BLaER1 treated with 17β-estradiol and CSF1 and Interleukin-3, amounts not matched to agents 10 nM and 100 nM (cell line): ENCODE measurements at regions not wholly inside any gene's neighbourhood (a gene's known extent, or its start where the extent isn't known, plus 50 kb on each side); places are given as distances from the start of the nearest gene placed in this dataset.

Experiments
- H3K27ac ChIP-seq, 11 experiments: shearing (Covaris generic); formaldehyde crosslinking; 2 replicates each; pipeline ENCODE4 v1.8.1; 2022
- H3K27me3 ChIP-seq, 11 experiments: shearing (Covaris generic); formaldehyde crosslinking; 2 replicates each; pipeline ENCODE4 v1.8.1; 2022
- H3K36me3 ChIP-seq, 11 experiments: shearing (Covaris generic); formaldehyde crosslinking; 2 replicates each; pipeline ENCODE4 v1.8.1; 2022
- H3K4me1 ChIP-seq, 10 experiments: shearing (Covaris generic); formaldehyde crosslinking; 2 replicates each; pipeline ENCODE4 v1.8.1; 2022
- H3K4me2 ChIP-seq, 11 experiments: shearing (Covaris generic); formaldehyde crosslinking; 2 replicates each; pipeline ENCODE4 v1.8.1; 2022
- H3K4me3 ChIP-seq, 10 experiments: shearing (Covaris generic); formaldehyde crosslinking; 2 replicates each; pipeline ENCODE4 v1.8.1; 2022
- H3K9ac ChIP-seq, 11 experiments: shearing (Covaris generic); formaldehyde crosslinking; 2 replicates each; pipeline ENCODE4 v1.8.1; 2022
- H3K9me3 ChIP-seq, 11 experiments: shearing (Covaris generic); formaldehyde crosslinking; replicated peaks in 1 of 11; 2 replicates each; pipeline ENCODE4 v1.8.1; 2022
- H4K20me1 ChIP-seq, 11 experiments: shearing (Covaris generic); formaldehyde crosslinking; 2 replicates each; pipeline ENCODE4 v1.8.1; 2022
- Cebpa-rat ChIP-seq, 11 experiments: shearing (Covaris generic); IDR thresholded peaks; 2 replicates each; pipeline ENCODE4 v1.8.1; 2022

DNA sequence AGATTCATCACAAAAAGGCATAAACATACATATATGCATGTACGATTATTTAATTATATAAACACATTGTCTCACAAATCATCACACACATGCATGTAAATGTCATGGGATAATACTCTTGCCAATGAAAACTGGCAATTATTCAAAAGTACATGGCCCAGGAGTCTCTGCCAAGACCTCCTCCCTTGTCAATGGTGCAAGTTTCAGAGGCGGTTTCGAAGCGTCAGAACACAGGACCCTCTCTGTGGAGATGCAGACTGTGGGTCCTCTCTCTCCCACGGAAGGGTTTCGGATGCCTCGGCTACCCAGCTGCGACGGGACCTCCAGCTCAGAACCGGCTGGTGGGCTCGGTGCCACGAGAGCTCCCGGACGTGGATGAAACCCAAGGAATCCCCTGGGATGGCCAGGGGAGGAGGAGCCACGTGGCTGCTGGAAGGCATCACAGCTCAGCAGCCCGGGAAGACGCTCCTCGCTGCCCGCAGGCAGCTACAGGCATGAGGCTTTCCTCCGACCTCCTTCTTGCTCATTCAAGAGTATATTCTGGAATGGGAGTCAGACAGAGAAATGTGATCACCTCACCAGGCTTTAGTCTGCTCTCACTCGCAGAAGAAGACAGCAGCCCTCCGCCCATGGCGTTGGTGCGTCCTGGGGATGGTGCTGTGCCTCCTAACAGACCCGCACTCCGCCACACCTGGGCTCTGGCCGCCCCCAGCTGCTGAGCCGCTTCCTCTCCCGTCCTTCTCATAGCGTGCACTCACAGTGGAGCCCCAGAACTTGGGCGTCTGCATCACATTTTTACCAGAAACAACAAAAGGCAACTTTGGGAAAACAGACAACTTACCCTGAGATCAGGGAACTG, 308.8 kb downstream of the IRX2 start:
- H3K36me3 ChIP-seq = no peaks in the 10 kb centered on the region
- H3K4me3 ChIP-seq = no peak overlapping the region
- TF ChIP-seq Cebpa-rat (IDR thresholded peaks at IDR 0.05) = no peak
- no peaks in the 10 kb centered on the region for H3K4me1 ChIP-seq
- peaks cover 0 to 6% (median 0%) of the 10 kb centered on the region in 11 experiments; a peak in 3 of 22 replicates for H3K9me3 ChIP-seq
- H4K20me1 ChIP-seq = no peaks in the 10 kb centered on the region
- H3K4me2 ChIP-seq = no peak overlapping the region
- H3K27ac ChIP-seq = no peak overlapping the region
- no peaks in the 10 kb centered on the region; a peak in 1 of 22 replicates for H3K27me3 ChIP-seq
- no peak overlapping the region for H3K9ac ChIP-seq

DNA sequence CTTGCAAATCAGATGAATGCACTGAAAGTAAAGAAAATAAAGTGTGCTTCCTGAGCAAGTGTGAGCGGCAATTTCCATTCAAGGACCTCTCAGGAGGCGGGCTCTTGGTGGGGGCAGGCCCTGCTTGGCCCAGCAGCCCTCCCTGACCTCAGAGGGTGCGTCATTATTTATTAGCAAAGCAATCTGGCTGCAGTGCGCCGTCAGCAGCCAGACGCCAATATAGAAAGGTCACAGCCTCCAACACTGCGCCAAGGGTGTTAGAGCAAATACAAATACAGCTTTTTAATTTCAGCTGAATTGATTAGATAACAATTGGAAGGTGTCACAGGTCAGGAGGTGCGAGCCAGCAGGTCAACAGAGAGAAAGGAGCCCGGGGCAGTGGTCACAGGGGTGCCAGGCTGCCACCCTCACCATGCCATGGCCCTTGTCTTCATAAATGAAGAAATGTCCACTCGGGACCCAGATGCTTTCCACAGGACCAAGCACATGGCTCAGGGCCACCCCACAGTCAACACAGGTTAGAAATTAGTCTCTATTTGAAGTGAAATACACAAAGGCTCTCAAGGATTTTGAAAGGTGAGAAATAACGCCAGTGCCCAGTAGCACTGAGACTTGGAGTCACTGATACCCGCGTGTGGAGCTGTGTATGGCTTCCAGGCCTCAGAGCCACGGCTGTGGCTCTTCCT, 309.8 kb downstream of the IRX2 start:
- Histone ChIP-seq H3K27ac (no peak overlapping the region), H3K4me2 (no peak overlapping the region), H3K27me3 (no peaks in the 10 kb centered on the region; a peak in 1 of 22 replicates), H3K9me3 (peaks cover 0 to 6% (median 0%) of the 10 kb centered on the region in 11 experiments; a peak in 3 of 22 replicates), H3K4me1 (no peaks in the 10 kb centered on the region), H3K4me3 (no peak overlapping the region), H3K36me3 (no peaks in the 10 kb centered on the region), H4K20me1 (no peaks in the 10 kb centered on the region), H3K9ac (no peak overlapping the region)
- TF ChIP-seq Cebpa-rat (IDR thresholded peaks at IDR 0.05) = no peak

DNA sequence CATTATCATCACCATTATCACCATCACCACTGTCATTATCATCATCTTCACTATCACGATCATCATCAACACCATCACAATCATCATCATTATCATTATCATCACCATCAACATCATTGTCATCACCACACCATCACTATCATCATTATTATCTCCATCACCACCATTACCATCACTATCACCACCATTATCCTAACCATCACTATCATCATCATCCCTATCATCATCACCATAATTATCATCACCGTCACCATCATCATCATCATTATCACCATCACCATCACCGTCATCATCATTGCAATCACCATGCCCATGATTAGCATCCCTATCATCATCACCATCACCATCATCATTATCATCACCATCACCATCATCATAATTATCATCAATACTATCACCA, 311.9 kb downstream of the IRX2 start:
- H3K27me3 ChIP-seq = no peaks in the 10 kb centered on the region; a peak in 1 of 22 replicates
- H3K4me3 ChIP-seq = no peak overlapping the region
- no peak for TF ChIP-seq Cebpa-rat (IDR thresholded peaks at IDR 0.05)
- H3K9me3 ChIP-seq = peaks cover 0 to 6% (median 0%) of the 10 kb centered on the region in 11 experiments; a peak in 4 of 22 replicates
- no peaks in the 10 kb centered on the region for H3K4me1 ChIP-seq
- no peak overlapping the region for H3K9ac ChIP-seq
- H4K20me1 ChIP-seq = no peaks in the 10 kb centered on the region
- no peaks in the 10 kb centered on the region for H3K36me3 ChIP-seq
- no peak overlapping the region for H3K4me2 ChIP-seq
- no peak overlapping the region for H3K27ac ChIP-seq

DNA sequence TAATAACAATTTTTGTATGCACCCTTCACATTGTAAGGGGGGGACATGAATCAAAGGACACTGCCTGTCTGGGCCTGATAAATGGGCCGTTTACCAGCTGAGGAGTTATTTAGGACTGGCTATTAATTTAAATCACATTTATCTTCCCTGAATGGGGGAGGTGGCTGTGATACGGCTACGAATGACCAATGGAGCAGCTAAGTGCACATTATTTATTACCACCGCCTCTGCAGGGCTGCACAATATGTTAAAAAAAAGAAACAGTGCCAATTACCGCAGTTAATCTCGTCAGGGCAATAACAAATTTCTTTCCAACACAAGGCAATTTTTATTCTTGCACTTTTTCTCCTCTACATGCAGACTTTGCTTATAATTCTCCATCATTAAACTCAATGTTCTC, 318.4 kb downstream of the IRX2 start:
- Histone ChIP-seq H3K9me3 (no peaks in the 10 kb centered on the region; a peak in 1 of 22 replicates), H3K27ac (no peak overlapping the region), H3K9ac (no peak overlapping the region), H3K36me3 (no peaks in the 10 kb centered on the region), H3K4me3 (no peak overlapping the region), H3K4me1 (peaks cover 9 to 17% (median 14%) of the 10 kb centered on the region in 10 experiments), H4K20me1 (no peaks in the 10 kb centered on the region), H3K4me2 (no peak overlapping the region), H3K27me3 (no peaks in the 10 kb centered on the region)
- TF ChIP-seq Cebpa-rat (IDR thresholded peaks at IDR 0.05) = no peak

DNA sequence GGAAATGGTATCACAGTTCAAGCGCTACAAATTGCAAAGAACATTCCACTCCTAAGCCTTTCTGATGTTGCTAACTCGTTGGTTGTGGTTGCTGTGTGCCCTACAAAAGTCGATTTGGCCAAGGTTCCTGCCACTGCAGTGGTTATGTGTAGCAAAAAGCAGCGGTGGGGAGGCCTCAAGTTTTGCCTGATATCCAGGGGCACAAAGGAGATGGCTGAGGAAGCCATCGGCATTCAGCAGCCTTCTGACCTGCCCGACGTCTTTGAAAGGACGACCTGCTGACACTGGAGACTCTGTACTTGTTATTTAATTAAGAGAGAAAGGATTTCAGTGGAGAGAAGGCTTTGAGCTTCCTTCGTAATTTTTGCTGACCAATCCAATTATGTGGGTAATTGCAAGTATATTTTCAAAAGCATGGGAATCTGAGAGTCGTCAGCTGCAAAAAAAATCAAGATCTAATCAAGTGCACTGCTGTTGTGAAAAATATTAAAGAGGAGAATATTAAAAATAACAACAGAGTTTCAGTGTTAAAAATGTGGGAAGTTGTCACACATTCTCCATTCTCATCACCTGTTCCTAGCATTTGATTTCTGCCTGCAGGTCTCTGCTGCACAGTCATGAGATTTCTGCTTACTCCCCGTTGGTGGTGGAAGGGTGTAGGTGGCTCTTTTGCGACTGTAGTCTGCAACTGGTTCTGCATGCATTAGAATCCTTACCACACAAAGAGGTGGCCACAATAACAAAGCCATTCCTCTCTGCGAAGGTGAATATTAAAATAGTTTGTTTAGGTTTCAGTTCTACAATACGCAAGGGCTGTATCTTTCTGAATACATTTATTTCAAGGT, 319.2 kb downstream of the IRX2 start:
- Histone ChIP-seq H4K20me1 (no peaks in the 10 kb centered on the region), H3K4me1 (peaks cover 9 to 17% (median 15%) of the 10 kb centered on the region in 10 experiments), H3K9me3 (no peaks in the 10 kb centered on the region; a peak in 1 of 22 replicates), H3K9ac (no peak overlapping the region), H3K27me3 (no peaks in the 10 kb centered on the region), H3K4me3 (no peak overlapping the region), H3K36me3 (no peaks in the 10 kb centered on the region), H3K4me2 (no peak overlapping the region), H3K27ac (no peak overlapping the region)
- TF ChIP-seq Cebpa-rat (IDR thresholded peaks at IDR 0.05) = no peak

DNA sequence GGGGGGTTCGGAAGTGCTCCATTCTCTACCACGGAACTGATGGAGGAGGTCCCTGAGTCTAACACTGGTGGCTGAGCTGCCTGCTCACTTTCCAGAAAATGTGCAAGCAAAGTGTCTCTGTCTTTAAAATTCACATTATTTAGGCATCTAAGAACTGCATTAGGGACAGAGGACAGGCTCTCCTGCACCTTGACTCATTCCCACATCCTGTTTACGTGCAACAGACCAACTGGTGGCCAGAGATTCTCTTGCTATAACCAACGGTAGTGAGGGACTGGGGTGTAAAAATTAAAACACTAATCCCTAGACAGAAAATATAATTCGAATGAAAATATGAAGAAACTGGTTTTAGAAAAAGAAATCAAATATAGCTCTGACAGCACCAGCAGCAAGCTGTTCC, 320.9 kb downstream of the IRX2 start:
- H3K4me3 ChIP-seq = no peak overlapping the region
- H3K9ac ChIP-seq = no peak overlapping the region
- no peaks in the 10 kb centered on the region for H3K27me3 ChIP-seq
- H3K36me3 ChIP-seq = no peaks in the 10 kb centered on the region
- peak overlapping the region in 3 of 11 experiments; percentile 7 to 29 (median 26); a peak in 1 of 22 replicates for H3K27ac ChIP-seq
- H4K20me1 ChIP-seq = no peaks in the 10 kb centered on the region
- peaks cover 9 to 17% (median 15%) of the 10 kb centered on the region in 10 experiments for H3K4me1 ChIP-seq
- H3K9me3 ChIP-seq = peaks cover 0 to 9% (median 3%) of the 10 kb centered on the region in 11 experiments; a peak in 10 of 22 replicates
- TF ChIP-seq Cebpa-rat (IDR thresholded peaks at IDR 0.05) = no peak
- peak overlapping the region; percentile 42 to 84 (median 59) for H3K4me2 ChIP-seq

DNA sequence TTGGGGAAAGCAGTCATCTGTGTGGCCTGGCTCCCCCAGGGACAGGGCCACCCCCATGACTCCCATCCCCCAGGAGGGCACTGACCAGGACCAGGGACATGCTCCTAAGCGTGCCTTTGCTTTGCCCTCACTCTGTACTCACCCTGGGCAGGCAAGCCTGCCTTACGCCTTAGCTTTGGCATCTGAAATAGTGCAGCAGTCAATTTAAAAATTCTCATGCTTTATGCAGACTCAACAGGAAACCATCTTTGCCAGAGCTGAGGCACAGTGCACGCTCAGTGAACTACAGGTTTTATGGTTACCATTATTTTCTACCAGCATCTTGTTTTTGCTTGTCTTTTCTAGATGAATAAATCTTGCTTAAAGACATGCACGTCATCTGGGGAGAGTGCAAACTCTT, 323.5 kb downstream of the IRX2 start:
- no peak for TF ChIP-seq Cebpa-rat (IDR thresholded peaks at IDR 0.05)
- H3K9me3 ChIP-seq = peaks cover 22 to 34% (median 28%) of the 10 kb centered on the region in 11 experiments

DNA sequence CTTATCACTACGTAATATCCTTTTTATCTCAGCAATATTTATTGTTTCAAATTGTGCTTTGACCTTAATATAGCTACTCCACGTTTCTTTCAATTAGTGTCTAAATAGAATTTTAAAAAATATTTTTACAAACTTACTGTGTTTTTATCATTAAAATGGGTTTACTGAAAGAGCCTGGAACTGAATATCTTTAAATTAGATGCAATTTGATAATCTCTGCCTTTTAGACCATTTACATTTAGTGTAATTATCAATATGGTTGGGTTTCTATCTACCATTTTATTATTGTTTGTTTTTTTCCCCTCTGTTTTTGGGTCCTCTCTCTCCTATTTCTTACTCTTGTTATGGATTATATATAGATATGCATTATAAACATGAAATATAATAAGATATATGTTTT, 327.8 kb downstream of the IRX2 start:
- no peaks in the 10 kb centered on the region for H3K36me3 ChIP-seq
- H3K4me2 ChIP-seq = no peak overlapping the region
- H3K9ac ChIP-seq = no peak overlapping the region
- H4K20me1 ChIP-seq = no peaks in the 10 kb centered on the region
- peaks cover 0 to 3% (median 0%) of the 10 kb centered on the region in 10 experiments; a peak in 1 of 20 replicates for H3K4me1 ChIP-seq
- TF ChIP-seq Cebpa-rat (IDR thresholded peaks at IDR 0.05) = no peak
- H3K9me3 ChIP-seq = peaks cover 39 to 69% (median 50%) of the 10 kb centered on the region in 11 experiments
- H3K27me3 ChIP-seq = no peaks in the 10 kb centered on the region
- no peak overlapping the region for H3K27ac ChIP-seq
- no peak overlapping the region for H3K4me3 ChIP-seq

More for the DNA sequence above, 323.5 kb downstream of the IRX2 start:
- Histone ChIP-seq H3K36me3 (no peaks in the 10 kb centered on the region), H3K4me2 (no peak overlapping the region), H3K9ac (no peak overlapping the region), H4K20me1 (no peaks in the 10 kb centered on the region), H3K4me1 (peaks cover 9 to 17% (median 15%) of the 10 kb centered on the region in 10 experiments), H3K4me3 (no peak overlapping the region), H3K27ac (no peak overlapping the region), H3K27me3 (no peaks in the 10 kb centered on the region)

DNA sequence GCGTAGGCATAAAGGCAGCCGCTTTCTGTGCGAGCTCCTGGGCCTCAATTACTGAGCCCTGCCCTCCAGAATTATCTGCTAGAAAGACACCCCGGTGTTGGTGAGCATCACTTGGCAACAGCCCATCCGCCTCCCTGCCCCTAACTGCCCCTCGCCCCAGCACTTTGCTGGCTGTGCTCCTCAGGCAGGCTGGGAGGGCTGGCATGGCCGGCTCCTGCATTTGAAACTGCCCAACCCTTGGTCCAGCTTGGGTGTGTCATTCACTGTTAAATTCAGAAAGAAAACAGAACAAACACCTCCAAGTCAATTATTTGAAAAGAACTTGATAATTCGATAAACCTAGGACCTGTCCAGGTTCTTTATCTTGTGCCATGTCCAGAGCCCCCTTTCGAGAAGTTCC, 334.2 kb downstream of the IRX2 start:
- H3K36me3 ChIP-seq = no peaks in the 10 kb centered on the region
- H3K9ac ChIP-seq = no peak overlapping the region
- H3K27ac ChIP-seq = no peak overlapping the region
- TF ChIP-seq Cebpa-rat (IDR thresholded peaks at IDR 0.05) = no peak
- H3K4me2 ChIP-seq = no peak overlapping the region
- peaks cover 12 to 43% (median 25%) of the 10 kb centered on the region in 11 experiments; a peak in 18 of 22 replicates for H3K9me3 ChIP-seq
- no peak overlapping the region for H3K4me3 ChIP-seq
- H4K20me1 ChIP-seq = no peaks in the 10 kb centered on the region
- peaks cover 0 to 5% (median 0%) of the 10 kb centered on the region in 10 experiments; a peak in 3 of 20 replicates for H3K4me1 ChIP-seq
- H3K27me3 ChIP-seq = no peaks in the 10 kb centered on the region
